COR-L47 (cell line): ENCODE measurements at regions not wholly inside any gene's neighbourhood (a gene's known extent, or its start where the extent isn't known, plus 50 kb on each side); places are given as distances from the start of the nearest gene placed in this dataset.

ENCODE experiments used
- DNase-seq: peaks from one replicate; lab custom pipeline; 2025; lab: John Stamatoyannopoulos, UW

DNA sequence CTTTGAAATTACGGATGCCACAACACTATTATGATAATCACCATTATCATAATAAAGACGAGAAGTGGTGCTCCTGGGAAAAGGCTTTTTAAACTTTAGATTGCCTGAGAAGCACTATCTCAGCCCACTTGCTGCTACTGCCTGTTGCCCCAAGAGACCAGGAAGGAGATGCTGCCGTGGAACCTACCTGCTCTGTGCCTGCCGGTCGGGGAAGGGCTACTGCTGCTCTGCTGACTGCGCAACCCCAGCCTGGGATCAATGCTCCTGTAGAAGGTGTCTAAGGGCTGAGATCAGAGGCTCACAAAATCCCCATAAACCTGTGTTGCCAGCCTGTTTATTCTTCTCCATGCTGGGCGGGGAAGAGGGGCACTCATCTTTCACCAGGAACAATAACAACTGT lies 145.3 kb upstream of the VCX3B start:
- DNase-seq = no peak

DNA sequence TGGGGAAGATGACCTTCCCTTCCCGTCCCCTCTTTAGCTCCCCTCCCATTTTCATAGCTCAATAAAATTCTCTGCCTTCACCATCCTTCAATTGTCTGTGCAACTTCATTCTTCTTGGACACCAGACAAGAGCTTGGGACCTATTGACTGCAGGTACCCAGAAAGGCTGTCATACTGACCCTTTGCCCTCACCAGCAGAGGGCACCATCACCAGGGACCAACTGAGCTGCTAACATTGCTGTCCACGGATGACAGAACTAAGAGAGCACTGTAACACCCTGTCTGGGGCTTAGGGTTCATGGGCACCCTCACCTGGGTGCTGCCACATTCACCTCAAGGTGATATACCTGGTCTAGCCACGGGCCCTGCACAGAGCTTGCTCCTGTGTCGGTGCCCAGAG lies 141.3 kb upstream of the VCX3B start:
- no peak for DNase-seq

DNA sequence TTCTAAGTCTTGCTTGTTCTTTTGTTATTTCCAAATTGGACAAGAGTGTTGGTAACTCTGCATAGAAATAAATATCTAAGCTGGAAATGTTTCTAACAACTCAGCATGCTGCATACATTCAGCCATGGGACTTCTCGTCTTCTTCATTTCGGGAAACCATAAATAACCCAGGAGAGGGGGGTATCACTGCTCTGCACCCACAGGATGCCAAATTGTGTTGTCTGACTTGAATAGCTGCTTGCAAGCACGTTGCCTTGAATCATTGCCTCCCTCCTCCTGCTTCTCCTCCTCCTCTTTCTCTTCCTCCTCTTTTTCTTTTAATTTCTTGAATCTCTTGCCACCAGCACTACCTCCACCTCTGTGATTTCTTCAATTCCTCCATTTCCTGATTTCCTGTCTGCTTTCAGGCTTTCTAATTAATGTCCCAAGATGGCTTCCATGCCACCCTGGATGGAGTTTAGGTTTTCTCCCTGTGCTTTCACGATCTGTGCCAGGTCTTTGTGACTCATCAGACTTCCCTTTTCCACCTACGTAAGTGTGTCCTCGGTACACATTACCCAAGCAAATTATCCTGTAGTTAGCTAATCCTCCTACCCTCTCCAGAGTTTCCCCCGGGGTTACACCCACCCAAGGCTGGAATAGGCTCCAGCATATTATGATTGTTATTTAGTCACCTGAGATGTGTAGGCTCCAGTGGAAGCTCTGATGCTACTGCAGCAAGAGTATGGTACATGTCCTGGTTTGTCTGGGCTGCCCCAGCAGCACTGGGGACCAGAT lies 122.6 kb upstream of the VCX3B start:
- no peak for DNase-seq

DNA sequence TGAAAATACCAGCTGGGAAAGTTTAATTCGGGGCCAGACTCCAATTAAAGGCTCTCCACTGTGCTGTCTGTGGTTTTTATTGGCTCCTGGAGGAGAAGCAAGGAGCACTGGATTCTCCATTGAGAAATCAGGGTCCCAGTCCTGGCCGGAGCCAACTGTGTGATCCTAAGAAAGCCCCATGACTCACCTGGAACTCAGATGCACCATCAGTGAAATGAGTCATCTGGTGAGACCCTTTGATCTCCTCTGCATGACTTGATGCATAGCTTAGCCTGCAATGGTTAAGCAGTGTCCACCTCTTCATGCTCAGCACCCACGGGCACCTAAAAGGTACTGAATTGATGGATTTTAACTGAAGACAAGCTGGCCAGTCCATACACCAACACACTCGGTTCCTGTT lies 119.2 kb upstream of the VCX3B start:
- DNase-seq = no peak

DNA sequence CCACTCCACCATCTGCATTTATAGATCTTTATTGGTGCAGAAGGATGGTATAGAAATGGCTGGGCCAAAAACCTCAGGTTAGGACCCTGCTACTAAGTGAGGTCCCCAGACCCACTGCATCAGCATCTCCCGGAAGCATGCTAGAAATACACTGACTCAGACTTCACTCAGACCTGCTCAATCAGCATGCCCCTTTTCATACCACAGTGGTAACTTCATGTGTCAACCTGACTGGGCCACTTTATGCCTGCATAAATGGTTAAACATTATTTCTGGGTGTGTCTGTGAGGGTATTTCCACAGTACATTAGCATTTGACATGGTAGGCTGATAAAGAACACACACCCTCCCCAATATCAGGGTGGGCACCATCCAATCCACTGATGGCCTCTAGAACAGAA lies 118.6 kb upstream of the VCX3B start:
- no peak for DNase-seq

DNA sequence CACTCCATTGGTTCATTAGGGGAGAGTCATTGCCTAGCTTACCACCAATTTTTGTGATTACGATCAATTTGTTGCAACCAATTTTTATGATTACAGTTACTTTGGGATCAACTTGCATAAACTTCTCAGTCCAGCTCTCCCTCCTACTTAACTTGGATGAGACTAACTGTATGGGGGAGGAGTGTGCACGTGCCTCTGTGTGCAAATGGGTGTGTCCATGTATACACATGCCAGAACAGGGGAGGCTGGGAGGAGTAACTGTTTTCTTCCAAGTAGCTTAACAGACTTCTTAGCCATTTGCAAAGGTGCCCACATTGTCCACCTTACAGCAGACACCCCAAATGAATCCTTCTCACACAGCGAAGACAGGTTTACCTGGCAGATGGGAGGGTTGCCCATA lies 117.7 kb upstream of the VCX3B start:
- no peak for DNase-seq

DNA sequence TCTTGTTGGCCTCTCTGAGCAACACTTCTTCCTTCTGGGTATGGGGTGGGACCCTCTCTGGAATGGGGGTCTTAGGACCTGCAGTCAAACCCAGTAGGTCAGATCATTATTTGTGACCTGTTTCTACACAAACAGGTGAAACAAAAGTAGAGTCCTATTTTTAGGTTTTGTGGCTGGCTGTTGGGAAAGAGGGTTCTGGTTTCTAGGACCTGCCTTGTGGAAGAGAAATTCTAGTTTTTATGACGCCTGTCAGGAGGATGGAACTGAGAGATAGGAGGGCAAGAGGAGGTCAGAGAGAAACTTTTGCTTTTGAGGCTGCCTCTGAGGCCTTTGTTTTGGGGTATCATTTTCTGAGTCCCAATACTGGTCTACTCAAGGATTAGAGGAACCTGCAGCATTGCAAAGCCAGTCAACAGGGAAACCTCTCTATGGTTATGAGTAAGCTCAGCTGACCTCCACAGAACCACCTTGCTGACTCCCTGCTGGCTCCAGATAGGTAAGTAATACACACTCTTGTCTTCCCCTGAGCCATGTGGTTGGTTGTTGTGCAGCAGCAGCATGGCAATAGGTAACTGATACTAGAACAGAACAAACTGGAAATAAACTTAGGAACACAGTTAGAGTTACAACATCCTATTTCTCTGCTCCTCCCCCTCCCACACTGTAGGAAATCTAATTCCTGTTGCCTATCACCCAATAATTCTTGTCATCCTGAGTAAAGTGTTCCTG lies 114.7 kb upstream of the VCX3B start:
- DNase-seq = no peak

- DNase-seq = no peak
These were observed 106.3 kb upstream of the VCX3B start for GRCh38 chrX:8358302-8358701.

DNA sequence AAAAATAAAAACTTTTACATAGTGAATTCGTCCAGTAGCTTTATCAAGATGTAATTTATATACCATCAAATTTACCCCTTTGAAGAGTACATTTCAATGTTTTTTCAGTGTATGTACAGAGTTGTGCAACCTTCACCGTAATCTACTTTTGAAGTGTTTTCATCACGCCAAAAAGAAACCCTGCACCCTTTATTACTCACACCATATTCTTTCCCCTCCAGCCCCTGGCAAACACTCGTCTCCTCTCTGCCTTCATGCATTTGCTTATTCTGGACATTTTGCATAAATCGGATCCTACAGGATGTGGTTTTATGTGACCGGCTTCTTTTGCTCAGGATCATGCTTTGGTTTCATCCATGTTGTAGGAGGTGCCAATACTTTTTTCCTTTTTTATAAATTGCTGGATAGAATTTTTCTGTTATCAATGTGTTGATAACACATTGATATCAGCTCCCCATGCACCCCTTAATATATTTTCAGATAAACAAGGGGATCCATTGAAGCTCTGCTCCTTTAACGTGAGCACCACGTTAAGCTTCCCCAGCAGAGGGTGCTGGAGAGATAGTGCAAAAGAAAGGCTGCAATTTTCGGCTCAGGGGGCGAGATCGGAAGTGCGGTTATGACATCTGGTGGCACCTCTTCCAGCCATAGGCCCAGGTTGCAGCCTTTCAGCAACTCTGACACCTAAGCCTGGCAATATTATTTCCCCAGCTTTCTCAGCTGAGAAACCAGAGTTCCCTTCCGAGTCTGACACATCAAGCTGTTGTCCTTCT lies 100.1 kb upstream of the VCX3B start:
- DNase-seq = peak; percentile 16

DNA sequence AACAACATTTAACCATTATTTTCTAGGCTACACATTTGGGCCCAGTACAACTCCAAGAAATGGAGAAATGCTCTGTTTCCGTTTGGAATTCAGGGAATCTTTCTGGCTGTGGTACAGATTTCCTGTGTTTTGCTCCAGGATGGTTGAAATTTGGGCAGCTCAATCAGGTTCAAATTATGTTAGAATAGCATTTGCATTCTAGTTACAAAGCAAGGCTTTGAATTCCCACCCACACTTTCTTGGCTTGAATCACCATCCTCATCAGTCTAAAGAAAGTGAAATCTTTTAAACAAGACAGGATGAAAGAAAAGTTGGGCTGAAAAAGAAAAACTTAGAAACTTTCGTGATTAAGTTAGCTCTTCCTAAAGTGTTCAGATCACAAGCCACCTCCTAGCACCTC lies 98.1 kb upstream of the VCX3B start:
- DNase-seq = no peak

DNA sequence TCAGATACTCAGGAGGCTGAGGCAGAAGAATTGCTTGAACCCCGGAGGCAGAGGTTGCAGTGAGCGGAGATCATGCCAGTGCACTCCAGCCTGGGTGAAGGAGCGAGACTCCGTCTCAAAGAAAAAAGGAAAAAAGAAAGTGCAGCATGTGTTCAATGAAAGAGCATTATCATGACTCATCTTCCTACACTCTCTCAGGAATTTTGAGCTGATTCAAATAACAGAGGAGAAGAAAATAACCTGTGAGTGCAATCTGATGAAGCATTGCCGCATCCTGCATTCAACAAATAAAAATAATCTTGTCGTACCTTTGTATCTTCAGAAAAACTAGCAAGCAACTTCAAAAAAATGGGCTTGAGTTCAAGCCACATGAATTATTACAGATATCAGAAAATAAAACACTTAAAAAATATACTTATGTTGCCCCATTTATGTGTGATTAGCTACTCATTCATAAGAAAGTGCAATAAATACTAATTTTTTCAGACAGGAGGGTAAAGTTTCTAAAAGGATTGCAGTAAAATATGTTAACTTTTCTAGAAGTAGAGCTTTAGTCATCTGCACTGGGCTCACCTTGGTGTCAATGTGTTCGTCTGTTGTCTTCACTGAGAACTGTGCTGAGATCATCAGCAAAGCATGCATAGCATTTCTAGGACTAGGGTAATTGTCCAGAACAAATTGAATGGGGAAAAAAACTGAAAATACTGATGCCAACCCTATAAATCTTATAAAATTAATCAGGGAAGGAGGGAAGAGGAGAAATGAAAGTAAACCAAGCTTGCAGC lies 90.4 kb upstream of the VCX3B start:
- no peak for DNase-seq

GRCh38 chrX:8377041-8377440 lies 87.6 kb upstream of the VCX3B start:
- DNase-seq = no peak

GRCh38 chrX:8390771-8391170 lies 73.9 kb upstream of the VCX3B start:
- no peak for DNase-seq

DNA sequence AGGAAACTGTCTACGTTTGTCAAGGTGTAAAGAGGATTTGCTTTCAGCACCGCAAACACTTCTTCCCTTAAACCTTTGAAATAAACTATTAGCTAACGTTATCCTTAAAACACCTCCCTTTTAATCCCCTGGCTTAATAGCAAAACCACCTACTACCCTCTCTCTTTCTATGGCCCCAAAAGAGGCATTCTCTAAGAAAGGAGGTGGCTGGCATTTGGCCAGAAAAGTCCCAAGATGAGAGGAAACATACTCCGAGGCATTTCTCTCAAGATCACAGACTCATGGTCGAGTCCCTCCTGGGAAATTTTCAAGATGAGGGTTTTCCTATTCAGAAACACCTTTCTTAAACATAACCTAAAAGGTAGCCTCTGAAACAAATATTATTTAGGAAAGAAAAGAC lies 60.6 kb upstream of the VCX3B start:
- no peak for DNase-seq

DNA sequence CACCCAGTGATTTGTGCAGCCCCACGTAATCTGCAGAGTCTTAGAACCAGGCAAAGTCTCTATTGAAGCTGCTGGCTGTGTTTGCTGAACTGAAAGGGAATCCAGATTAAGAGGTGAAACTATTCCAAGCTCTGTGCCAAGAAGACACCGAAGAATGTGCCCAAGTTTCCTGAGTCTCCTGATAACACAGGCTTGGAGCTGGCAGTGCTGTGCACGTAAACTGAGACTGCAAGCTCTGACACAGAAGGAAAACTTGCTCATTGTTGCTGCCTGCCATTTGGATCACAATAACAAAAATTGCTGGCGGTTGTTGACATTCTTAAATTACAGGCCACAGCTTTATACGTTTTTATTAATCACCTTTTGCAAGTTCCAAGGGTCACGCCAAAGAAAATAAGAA lies 60.2 kb upstream of the VCX3B start:
- no peak for DNase-seq

- no peak for DNase-seq
These were observed 59.7 kb upstream of the VCX3B start for GRCh38 chrX:8404926-8405325.

DNA sequence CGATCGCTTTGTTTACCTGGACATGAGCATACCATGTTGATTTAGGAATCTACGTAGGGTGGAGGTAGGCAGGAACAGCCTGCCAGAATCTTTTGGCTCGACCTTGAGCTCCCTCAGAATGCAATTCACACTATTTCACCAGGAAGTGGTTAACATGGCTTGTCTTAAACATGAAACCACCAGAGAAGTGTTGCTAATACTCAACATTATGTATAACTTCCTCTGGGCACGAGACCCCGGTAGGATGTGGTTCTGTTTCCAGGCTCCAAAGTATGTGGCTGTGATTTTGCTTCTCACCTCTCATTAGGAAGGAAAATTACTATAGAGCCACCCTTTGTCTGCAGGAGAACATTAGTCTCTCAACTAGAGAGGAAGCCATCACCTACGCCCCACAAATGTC lies 59.0 kb upstream of the VCX3B start:
- no peak for DNase-seq

GRCh38 chrX:8413279-8413678 lies 51.4 kb upstream of the VCX3B start:
- DNase-seq = no peak
